Choroid plexus epithelial cell (primary cell): ENCODE measurements at regions not wholly inside any gene's neighbourhood (a gene's known extent, or its start where the extent isn't known, plus 50 kb on each side); places are given as distances from the start of the nearest gene placed in this dataset.
"Not testable (repeated sequence)": the region's sequence is repeated elsewhere in the genome, so short reads cannot be mapped to it uniquely, and the experiment has no call there.

Experiments
- DNase-seq: peaks from one replicate; pipeline ENCODE4 v3.0.0-alpha.2; 2010; ENCODE audit warnings: low read depth
- H3K4me3 ChIP-seq: 2 replicates; pipeline ENCODE4 v1.5.1; 2011; ENCODE audit warnings: low read depth, mild to moderate bottlenecking, control low read depth, low read length, moderate library complexity
- TF ChIP-seq, protein P1 (sequence below): conservative IDR thresholded peaks from 2 replicates; pipeline ENCODE4 v1.5.1; 2011; ENCODE audit warnings: low read depth, mild to moderate bottlenecking, control low read depth, inconsistent platforms, low read length, moderate library complexity

DNA sequence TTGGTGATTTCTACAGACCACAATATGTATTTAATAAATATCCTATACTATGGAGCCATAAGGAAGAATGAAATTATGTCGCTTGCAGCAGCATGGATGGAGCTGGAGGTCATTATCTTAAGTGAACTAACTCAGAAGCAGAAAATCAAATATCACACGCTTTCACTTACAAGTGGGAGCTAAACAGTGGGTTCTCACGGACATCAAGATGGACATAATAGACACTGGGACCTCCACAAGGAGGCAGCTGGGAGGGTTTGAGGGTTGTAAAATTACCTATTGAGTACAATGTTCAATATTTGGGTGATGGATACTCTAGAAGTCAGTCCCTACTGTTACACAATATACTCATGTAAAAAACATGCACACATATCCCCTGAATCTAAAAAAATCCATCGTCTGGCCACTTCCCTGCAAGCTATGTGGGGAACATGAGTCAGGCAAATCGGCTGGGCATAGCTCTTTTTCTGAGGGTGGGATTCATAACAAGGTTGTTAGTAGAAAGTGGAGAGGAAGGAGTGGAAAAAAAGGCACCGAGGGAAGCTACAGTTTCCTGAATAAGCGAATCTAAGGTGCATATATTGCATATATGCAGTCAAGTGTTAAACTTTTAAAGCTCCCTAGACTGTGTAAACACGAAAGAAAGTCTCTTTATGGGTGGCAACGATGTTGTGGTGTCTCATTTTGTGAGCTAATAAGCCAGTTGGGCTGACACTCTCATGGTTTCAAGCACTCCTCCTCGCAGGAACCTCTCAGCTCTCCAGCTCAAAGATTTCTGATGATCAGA, 135.2 kb upstream of the CPHXL start:
- TF ChIP-seq, protein P1, sequence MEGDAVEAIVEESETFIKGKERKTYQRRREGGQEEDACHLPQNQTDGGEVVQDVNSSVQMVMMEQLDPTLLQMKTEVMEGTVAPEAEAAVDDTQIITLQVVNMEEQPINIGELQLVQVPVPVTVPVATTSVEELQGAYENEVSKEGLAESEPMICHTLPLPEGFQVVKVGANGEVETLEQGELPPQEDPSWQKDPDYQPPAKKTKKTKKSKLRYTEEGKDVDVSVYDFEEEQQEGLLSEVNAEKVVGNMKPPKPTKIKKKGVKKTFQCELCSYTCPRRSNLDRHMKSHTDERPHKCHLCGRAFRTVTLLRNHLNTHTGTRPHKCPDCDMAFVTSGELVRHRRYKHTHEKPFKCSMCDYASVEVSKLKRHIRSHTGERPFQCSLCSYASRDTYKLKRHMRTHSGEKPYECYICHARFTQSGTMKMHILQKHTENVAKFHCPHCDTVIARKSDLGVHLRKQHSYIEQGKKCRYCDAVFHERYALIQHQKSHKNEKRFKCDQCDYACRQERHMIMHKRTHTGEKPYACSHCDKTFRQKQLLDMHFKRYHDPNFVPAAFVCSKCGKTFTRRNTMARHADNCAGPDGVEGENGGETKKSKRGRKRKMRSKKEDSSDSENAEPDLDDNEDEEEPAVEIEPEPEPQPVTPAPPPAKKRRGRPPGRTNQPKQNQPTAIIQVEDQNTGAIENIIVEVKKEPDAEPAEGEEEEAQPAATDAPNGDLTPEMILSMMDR: no peak
- H3K4me3 ChIP-seq: no peak overlapping the region
- no peak for DNase-seq

DNA sequence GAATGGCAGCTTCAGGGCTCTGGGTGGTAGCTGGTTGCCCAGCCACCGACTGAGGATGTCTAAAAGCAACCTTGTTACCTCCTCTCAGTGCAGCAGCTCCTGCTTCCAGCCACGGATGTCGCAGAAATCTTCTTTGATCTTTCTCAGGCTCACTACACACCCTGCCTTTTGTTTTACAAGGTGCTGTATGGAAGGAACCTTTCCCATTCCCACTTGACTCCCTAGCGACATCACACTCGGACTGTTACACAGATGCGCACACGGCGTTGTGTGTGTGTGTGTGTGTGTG, 135.8 kb upstream of the CPHXL start:
- TF ChIP-seq, protein P1: no peak
- no peak for DNase-seq
- no peak overlapping the region for H3K4me3 ChIP-seq

DNA sequence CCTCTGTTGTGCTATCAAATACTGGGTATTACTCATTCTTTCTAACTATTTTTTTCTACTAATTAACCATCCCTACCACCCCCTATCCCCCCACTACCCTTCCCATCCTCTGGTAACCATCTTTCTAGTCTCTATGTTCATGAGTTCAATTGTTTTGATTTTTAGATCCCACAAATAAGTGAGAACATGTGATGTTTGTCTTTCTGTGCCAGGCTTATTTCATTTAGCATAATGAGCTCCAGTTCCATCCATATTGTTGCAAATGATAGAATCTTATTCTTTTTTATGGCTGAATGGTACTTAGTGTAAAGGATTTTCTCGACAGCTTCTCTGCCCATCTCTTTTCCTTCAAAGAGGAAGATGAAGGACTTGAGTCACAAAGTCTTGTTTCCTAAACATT, 138.0 kb upstream of the CPHXL start:
- TF ChIP-seq, protein P1: no peak
- DNase-seq: no peak
- H3K4me3 ChIP-seq: no peak overlapping the region

DNA sequence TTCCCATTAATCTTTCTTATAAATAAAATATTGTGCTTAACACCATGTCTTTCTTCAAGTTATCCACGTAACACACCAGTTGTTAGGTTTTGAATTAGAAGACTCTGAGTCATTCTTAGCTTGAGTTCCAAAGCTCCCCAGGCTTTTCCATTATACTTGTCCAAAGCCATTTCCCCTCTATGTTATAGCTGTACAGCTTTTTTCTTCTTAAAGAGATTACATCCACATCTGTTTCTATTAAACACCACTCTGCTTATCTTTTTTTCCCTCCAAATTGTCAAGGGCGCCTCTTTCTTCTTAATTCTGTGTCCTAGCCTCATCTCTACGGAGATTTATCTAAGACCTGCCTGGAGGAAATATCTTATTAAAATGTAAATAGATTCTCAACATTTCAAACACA, 139.4 kb upstream of the CPHXL start:
- DNase-seq: no peak
- TF ChIP-seq, protein P1: no peak
- H3K4me3 ChIP-seq: no peak overlapping the region

DNA sequence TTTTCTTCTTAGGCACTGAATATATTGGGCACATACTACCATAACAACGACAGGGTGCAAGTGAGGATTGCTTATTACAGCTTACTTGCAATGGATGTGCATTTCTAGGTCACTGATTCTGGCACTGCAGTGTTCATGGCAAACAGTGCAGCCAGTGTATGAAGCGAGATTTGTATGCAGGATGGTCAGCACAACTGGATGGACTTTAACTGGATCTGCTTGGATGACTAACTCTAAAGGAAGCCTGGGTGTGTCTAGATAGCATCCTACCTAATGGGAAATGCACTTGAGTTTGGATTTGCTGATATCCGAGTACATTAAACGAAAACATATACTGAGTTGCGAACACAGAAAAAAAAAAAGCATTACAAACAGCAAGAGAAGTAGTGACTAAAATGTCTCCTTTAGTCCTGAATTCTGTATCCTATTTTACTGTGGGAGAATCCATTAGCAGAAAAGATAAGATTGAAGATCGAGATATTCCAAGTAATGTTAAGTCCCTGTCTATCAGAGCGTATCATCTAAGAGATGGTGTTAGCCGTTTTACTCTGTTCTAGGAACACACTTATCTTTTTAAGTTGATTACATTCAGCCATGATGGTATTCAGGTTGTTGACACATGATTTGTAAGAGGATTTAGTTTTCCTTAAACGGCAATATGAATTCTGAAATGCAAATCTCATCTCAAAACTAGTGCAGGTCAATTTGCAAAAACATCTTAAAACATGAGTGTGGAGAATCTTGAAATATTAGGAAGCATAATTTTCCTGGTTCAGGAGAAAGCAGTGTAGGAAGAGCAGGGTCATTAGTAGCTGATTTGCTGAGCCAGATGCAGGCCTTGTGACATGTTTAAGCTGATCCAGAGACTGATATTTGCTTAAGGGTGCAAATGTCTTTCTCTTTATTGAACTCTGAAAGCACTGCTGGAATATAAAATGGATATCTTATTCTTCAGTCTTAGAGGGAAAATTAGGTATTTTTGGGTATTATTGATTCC, 142.6 kb upstream of the CPHXL start:
- no peak overlapping the region for H3K4me3 ChIP-seq
- TF ChIP-seq, protein P1: no peak
- no peak for DNase-seq

DNA sequence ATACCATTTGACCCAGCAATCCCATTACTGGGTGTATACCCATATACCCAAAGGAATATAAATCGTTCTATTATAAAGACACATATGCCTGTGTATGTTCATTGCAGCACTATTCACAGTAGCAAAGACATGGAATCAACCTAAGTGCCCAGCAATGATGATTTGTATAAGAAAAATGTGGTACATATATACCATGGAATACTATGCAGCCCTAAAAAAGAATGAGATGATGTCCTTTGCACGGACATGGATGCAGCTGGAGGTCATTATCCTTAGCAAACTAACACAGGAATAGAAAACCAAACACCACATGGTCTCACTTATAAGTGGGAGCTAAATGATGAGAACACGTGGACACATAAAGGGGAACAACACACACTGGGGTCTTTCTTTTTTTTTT, 155.0 kb upstream of the CPHXL start:
- not testable (repeated sequence) for DNase-seq, H3K4me3 ChIP-seq

DNA sequence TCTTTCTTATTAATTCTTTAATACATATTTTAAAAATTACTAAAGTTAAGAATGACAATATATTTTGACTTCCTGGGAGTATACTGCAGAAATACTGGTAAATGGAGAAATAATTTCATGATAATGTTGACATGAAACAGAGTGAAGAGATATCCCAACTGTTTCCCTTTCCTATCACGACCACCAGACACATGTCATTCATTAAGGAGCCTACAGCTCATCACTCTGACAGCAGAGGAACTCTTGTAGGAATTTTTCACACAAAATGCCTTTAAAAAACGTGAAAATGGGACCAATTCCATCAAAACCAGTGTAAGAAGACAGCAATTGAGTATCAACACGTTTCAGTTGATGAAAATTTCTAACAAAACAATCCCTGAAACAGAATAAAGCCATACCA, 172.9 kb upstream of the CPHXL start:
- DNase-seq: no peak
- TF ChIP-seq, protein P1: no peak
- no peak overlapping the region for H3K4me3 ChIP-seq
